ENCODE measurements at regions not wholly inside any gene's neighbourhood (a gene's known extent, or its start where the extent isn't known, plus 50 kb on each side); places are given as distances from the start of the nearest gene placed in this dataset.
"Not testable (repeated sequence)": the region's sequence is repeated elsewhere in the genome, so short reads cannot be mapped to it uniquely, and the experiment has no call there.

DNA sequence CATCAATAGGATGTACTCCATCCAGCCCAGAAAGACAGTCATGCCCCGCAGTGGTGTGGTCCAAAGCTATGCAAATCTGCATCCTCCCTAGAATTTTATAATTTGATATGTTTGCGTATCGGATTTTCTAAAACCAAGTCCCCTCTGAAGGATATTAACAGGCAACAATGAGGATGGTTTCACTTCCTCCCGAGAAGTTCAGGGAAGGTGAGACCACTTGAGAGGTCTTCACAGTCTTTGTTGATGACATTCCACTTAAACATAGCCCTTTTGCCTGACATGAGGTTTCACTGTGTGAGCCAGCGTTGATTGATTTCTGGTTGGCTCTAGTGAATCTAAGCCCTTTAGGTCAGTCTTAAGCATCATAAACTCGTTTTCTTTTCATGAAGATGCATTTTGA lies 276.1 kb downstream of the NR2F2 start:
- H3K4me1 ChIP-seq (replicated peaks), result no peaks in the 10 kb centered on the region
- H3K36me3 ChIP-seq, result no peaks in the 10 kb centered on the region
- no peaks in the 10 kb centered on the region for H3K27me3 ChIP-seq (replicated peaks)
- no peak overlapping the region for H3K4me3 ChIP-seq
- no peaks in the 10 kb centered on the region for H3K9me3 ChIP-seq (replicated peaks)
- DNase-seq (ENCODE audit: low read depth in 1 of 2, low spot score in 2 of 2), result no peak
- H3K27ac ChIP-seq, result no peak overlapping the region

GRCh38 chr15:96610757-96611156 lies 280.3 kb downstream of the NR2F2 start:
- H3K4me1 ChIP-seq (replicated peaks), result no peaks in the 10 kb centered on the region
- H3K27me3 ChIP-seq (replicated peaks), result no peaks in the 10 kb centered on the region
- H3K4me3 ChIP-seq, result no peak overlapping the region
- no peak overlapping the region for H3K27ac ChIP-seq
- no peak for DNase-seq (ENCODE audit: low read depth in 1 of 2, low spot score in 2 of 2)
- no peaks in the 10 kb centered on the region for H3K9me3 ChIP-seq (replicated peaks)
- H3K36me3 ChIP-seq, result no peaks in the 10 kb centered on the region

DNA sequence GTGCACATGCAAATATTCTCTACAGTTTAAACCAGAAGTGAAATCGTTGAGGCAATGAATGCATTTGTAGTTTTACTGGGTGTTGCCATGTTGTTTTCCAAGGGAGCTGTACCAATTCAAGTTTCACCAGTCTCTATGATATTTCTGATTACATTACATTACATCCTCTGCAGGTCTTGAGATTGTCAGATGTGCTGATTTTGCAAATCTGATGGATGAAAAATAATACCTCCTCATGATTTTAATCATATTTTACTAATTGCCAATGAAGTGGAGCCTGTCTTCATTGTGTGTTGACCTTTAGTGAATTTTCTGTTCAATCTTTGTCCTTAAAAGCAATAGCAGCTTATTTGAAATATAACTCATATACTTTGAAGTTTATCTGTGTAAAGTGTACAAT lies 282.4 kb downstream of the NR2F2 start:
- Histone ChIP-seq H3K4me1 (replicated peaks) (no peaks in the 10 kb centered on the region), H3K36me3 (no peaks in the 10 kb centered on the region), H3K9me3 (replicated peaks) (no peaks in the 10 kb centered on the region), H3K27me3 (replicated peaks) (no peaks in the 10 kb centered on the region), H3K27ac (no peak overlapping the region), H3K4me3 (no peak overlapping the region)
- DNase-seq (ENCODE audit: low read depth in 1 of 2, low spot score in 2 of 2), result no peak

- H3K4me3 ChIP-seq, result no peak overlapping the region
- no peak for DNase-seq (ENCODE audit: low read depth in 1 of 2, low spot score in 2 of 2)
- H3K4me1 ChIP-seq (replicated peaks), result no peaks in the 10 kb centered on the region
These were observed 288.7 kb downstream of the NR2F2 start for GRCh38 chr15:96619174-96619573.

DNA sequence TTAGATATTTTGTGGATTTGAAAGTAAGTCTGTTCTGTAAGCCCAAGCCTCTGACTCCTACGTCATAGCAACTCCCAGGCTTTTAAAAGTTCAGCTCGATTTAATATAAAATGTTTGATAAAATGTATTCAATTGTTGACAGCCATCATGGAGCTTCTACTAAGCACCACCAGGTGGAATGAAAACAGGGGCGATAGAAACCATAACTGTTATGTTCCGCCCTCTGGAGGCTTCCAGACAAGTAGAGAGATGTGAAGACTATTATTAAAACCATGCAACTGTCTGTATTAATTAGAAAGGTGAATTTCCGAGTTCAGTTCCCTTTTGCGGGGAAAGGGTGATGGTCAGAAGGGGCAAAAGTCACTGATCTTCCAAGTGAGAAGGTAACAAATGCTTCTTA lies 292.2 kb downstream of the NR2F2 start:
- DNase-seq (ENCODE audit: low read depth in 1 of 2, low spot score in 2 of 2), result no peak
- H3K9me3 ChIP-seq (replicated peaks), result no peaks in the 10 kb centered on the region
- H3K4me1 ChIP-seq (replicated peaks), result no peaks in the 10 kb centered on the region
- H3K27me3 ChIP-seq (replicated peaks), result no peaks in the 10 kb centered on the region
- no peak overlapping the region for H3K4me3 ChIP-seq
- H3K27ac ChIP-seq, result no peak overlapping the region
- H3K36me3 ChIP-seq, result no peaks in the 10 kb centered on the region

More at GRCh38 chr15:96619174-96619573, 288.7 kb downstream of the NR2F2 start:
- Histone ChIP-seq H3K9me3 (replicated peaks) (no peaks in the 10 kb centered on the region), H3K27me3 (replicated peaks) (no peaks in the 10 kb centered on the region), H3K27ac (no peak overlapping the region), H3K36me3 (no peaks in the 10 kb centered on the region)

DNA sequence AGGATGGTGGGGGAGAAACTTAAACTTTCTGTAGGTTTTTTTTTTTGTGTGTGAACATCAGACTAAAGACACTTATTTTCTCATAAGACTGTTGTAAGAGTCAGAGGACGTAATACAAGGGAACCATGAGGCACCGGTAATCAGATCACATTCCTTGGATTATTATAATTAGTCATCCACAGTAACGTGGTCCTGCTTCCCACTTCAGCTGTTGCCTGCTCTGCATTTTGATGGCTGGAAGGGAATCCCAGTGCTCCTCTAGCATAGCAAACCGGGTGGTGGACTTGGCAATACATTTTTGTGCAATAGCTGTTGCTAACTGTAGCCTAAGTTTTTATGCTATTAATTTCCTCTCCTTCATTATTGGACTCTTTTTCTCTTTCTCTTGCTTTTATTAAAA lies 294.8 kb downstream of the NR2F2 start:
- no peak for DNase-seq (ENCODE audit: low read depth in 1 of 2, low spot score in 2 of 2)
- no peaks in the 10 kb centered on the region for H3K9me3 ChIP-seq (replicated peaks)
- no peaks in the 10 kb centered on the region for H3K4me1 ChIP-seq (replicated peaks)
- H3K4me3 ChIP-seq, result no peak overlapping the region
- H3K36me3 ChIP-seq, result no peaks in the 10 kb centered on the region
- no peaks in the 10 kb centered on the region for H3K27me3 ChIP-seq (replicated peaks)
- no peak overlapping the region for H3K27ac ChIP-seq

- Histone ChIP-seq H3K36me3 (no peaks in the 10 kb centered on the region), H3K9me3 (replicated peaks) (no peaks in the 10 kb centered on the region), H3K4me3 (no peak overlapping the region), H3K27ac (no peak overlapping the region), H3K27me3 (replicated peaks) (no peaks in the 10 kb centered on the region), H3K4me1 (replicated peaks) (no peaks in the 10 kb centered on the region)
- no peak for DNase-seq (ENCODE audit: low read depth in 1 of 2, low spot score in 2 of 2)
These were observed 296.6 kb downstream of the NR2F2 start for GRCh38 chr15:96627031-96627568.

DNA sequence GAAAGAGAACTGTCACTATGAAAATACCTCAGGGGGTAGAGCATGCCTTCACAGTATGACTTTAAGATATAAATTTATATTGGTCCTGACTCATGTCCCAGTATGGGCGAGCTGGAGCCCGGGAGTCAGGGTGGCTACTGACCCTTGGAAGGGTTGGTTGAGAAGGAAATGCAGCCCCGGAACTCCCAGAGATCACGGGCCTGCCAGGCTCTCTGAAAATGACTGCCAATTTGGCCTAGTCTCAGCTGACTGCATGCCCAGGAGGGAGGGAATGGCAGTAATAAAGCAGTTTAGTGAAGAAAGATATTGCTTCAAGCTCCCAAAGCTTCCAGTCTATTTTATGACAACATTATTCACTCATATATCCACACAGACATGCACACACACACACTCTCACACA lies 299.0 kb downstream of the NR2F2 start:
- Histone ChIP-seq H3K27me3 (replicated peaks) (no peaks in the 10 kb centered on the region), H3K4me3 (no peak overlapping the region), H3K4me1 (replicated peaks) (no peaks in the 10 kb centered on the region), H3K9me3 (replicated peaks) (no peaks in the 10 kb centered on the region), H3K27ac (no peak overlapping the region), H3K36me3 (no peaks in the 10 kb centered on the region)
- no peak for DNase-seq (ENCODE audit: low read depth in 1 of 2, low spot score in 2 of 2)

- Histone ChIP-seq H3K9me3 (replicated peaks) (no peaks in the 10 kb centered on the region; the same call in 1 of the 2 replicates), H3K27ac (no peak overlapping the region), H3K4me3 (no peak overlapping the region), H3K36me3 (no peaks in the 10 kb centered on the region), H3K4me1 (replicated peaks) (no peaks in the 10 kb centered on the region), H3K27me3 (replicated peaks) (0 out of 2 replicates have a peak, but pooled peaks cover 4% of the 10 kb centered on the region)
- no peak for DNase-seq (ENCODE audit: low read depth in 1 of 2, low spot score in 2 of 2)
These were observed 308.3 kb downstream of the NR2F2 start for GRCh38 chr15:96638793-96639192.

GRCh38 chr15:96645796-96646195 lies 315.3 kb downstream of the NR2F2 start:
- Histone ChIP-seq H3K4me3 (no peak overlapping the region), H3K36me3 (no peaks in the 10 kb centered on the region), H3K27ac (no peak overlapping the region), H3K4me1 (replicated peaks) (no peaks in the 10 kb centered on the region), H3K9me3 (replicated peaks) (no peaks in the 10 kb centered on the region; the same call in 1 of the 2 replicates), H3K27me3 (replicated peaks) (no peaks in the 10 kb centered on the region)
- DNase-seq (ENCODE audit: low read depth in 1 of 2, low spot score in 2 of 2), result no peak

- DNase-seq (ENCODE audit: low read depth in 1 of 2, low spot score in 2 of 2), result no peak
- H3K36me3 ChIP-seq, result no peaks in the 10 kb centered on the region
- no peaks in the 10 kb centered on the region for H3K27me3 ChIP-seq (replicated peaks)
- H3K4me1 ChIP-seq (replicated peaks), result no peaks in the 10 kb centered on the region
- no peaks in the 10 kb centered on the region for H3K9me3 ChIP-seq (replicated peaks)
- H3K27ac ChIP-seq, result no peak overlapping the region
- no peak overlapping the region for H3K4me3 ChIP-seq
These were observed 318.4 kb downstream of the NR2F2 start for GRCh38 chr15:96648866-96649265.

DNA sequence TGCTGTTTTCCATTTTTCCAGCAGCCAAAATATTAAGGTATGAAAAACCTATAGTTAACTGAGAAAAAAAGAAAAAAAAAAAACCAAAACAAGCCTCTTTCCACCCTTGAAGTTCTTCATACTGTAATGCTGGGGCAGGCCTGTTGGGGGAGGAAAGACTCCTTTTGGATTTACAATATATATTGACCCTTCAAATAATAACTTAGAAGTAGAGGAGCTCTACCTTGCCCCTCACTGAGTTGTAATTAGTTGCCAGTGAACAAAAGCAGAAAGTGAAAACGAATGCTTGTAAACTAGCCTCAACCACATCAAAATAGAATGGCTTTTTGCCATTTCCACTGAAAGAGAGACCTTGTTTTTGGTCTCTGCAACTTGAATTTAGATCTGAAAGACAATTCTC lies 326.6 kb downstream of the NR2F2 start:
- no peak for DNase-seq (ENCODE audit: low read depth in 1 of 2, low spot score in 2 of 2)
- Histone ChIP-seq H3K27ac (no peak overlapping the region), H3K4me1 (replicated peaks) (no peaks in the 10 kb centered on the region), H3K4me3 (no peak overlapping the region), H3K27me3 (replicated peaks) (no peaks in the 10 kb centered on the region), H3K9me3 (replicated peaks) (no peaks in the 10 kb centered on the region), H3K36me3 (no peaks in the 10 kb centered on the region)

GRCh38 chr15:96666979-96667378 lies 336.5 kb downstream of the NR2F2 start:
- not testable (repeated sequence) for H3K27ac ChIP-seq; DNase-seq (ENCODE audit: low read depth in 1 of 2, low spot score in 2 of 2); H3K4me1 ChIP-seq (replicated peaks); H3K36me3 ChIP-seq; H3K9me3 ChIP-seq (replicated peaks); H3K27me3 ChIP-seq (replicated peaks); H3K4me3 ChIP-seq

- Histone ChIP-seq H3K27me3 (replicated peaks) (no peaks in the 10 kb centered on the region), H3K27ac (no peak overlapping the region), H3K9me3 (replicated peaks) (0 out of 2 replicates have a peak, but pooled peaks cover 2% of the 10 kb centered on the region), H3K4me1 (replicated peaks) (no peaks in the 10 kb centered on the region), H3K4me3 (no peak overlapping the region), H3K36me3 (no peaks in the 10 kb centered on the region)
- DNase-seq (ENCODE audit: low read depth in 1 of 2, low spot score in 2 of 2), result no peak
These were observed 339.9 kb downstream of the NR2F2 start for GRCh38 chr15:96670389-96670788.

DNA sequence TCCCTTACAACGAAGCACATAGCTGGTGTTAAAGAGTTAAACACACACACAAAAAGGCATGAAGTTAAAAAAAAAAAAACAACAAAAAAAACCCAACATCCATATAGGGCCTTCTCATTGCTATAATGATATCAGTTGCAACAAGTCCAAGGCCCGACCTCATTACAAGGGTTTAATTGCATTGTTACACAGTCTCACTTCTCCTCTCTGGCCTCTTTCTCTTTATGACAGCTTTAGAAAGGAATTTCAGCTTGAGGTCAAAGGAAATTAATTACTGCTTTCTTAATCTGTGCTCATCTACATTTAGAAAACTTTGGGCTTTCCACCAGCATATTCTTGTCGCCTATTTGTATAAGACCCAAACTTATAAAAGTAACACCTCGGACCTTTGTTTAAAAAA lies 342.1 kb downstream of the NR2F2 start:
- Histone ChIP-seq H3K27ac (no peak overlapping the region), H3K4me3 (no peak overlapping the region), H3K9me3 (replicated peaks) (0 out of 2 replicates have a peak, but pooled peaks cover 2% of the 10 kb centered on the region), H3K27me3 (replicated peaks) (no peaks in the 10 kb centered on the region), H3K4me1 (replicated peaks) (no peaks in the 10 kb centered on the region), H3K36me3 (no peaks in the 10 kb centered on the region)
- DNase-seq (ENCODE audit: low read depth in 1 of 2, low spot score in 2 of 2), result no peak
